ENCODE measurements at regions not wholly inside any gene's neighbourhood (a gene's known extent, or its start where the extent isn't known, plus 50 kb on each side); places are given as distances from the start of the nearest gene placed in this dataset.
"Not testable (repeated sequence)": the region's sequence is repeated elsewhere in the genome, so short reads cannot be mapped to it uniquely, and the experiment has no call there.

DNA sequence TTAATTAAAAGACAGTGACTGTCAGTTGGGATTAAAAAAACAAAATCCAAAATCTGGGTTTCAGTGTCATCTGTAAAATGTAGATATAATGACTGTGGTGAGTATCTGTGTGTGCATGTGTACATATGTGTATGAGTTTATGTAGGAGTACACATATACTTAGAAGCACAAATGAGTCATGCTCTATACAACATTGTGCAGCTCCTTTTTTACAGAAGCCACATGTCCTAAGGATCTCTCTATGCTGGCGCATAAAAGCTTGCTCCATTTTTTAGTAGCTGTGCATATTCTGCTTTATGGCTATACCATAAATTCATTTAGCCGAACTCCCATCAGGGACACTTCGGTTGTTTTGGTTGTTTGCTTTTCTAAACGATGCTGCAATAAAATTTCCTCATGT is 125.2 kb upstream of the EEF2KMT start:
- Histone ChIP-seq H3K4me1 (ENCODE audit: insufficient read depth, low read length) (no peaks in the 10 kb centered on the region), H3K4me3 (ENCODE audit: low read length in 2 of 2) (no peak overlapping the region), H3K27me3 (ENCODE audit: insufficient read depth, low read length) (no peaks in the 10 kb centered on the region), H3K27ac (ENCODE audit: low read depth, low read length) (no peak overlapping the region), H3K9me3 (ENCODE audit: control insufficient read depth in 1 of 2, low read length in 2 of 2) (no peaks in the 10 kb centered on the region), H3K36me3 (ENCODE audit: insufficient read depth, low read length) (no peaks in the 10 kb centered on the region)
- Mint-ChIP-seq H3K9me3 (no peaks in the 10 kb centered on the region), H3K27ac (no peak overlapping the region), H3K27me3 (peaks cover 16 to 24% of the 10 kb centered on the region in 2 donors), H3K4me1 (no peaks in the 10 kb centered on the region), H3K36me3 (no peaks in the 10 kb centered on the region), H3K4me3 (no peak overlapping the region)
- ChIA-PET CTCF (ENCODE audit: partially characterized antibody) (interaction anchor here (1.0 kb wide), 1 partner anchor 14 kb away, joined by 3 read pairs; no protein-coding TSS in a partner anchor), POLR2A (ENCODE audit: partially characterized antibody) (no interaction called here)
- intact Hi-C loops (cut with micrococcal nuclease): no loop called here
- no peak for DNase-seq

DNA sequence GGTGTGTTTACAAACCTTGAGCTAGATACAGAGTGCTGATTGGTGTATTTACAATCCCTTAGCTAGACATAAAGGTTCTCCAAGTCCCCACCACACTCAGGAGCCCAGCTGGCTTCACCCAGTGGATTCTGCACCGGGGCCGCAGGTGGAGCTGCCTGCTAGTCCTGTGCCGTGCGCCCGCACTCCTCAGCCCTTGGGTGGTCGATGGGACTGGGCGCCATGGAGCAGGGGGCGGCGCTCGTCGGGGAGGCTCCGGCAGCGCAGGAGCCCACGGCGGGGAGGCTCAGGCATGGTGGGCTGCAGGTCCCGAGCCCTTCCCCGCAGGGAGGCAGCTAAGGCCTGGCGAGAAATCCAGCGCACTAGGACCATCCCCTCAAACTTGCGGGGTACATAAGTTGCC is 124.2 kb upstream of the EEF2KMT start:
- H3K4me1 Mint-ChIP-seq; POLR2A ChIA-PET (ENCODE audit: partially characterized antibody); H3K36me3 ChIP-seq (ENCODE audit: insufficient read depth, low read length); H3K4me3 ChIP-seq (ENCODE audit: low read length in 2 of 2); H3K9me3 Mint-ChIP-seq; H3K36me3 Mint-ChIP-seq; H3K9me3 ChIP-seq (ENCODE audit: control insufficient read depth in 1 of 2, low read length in 2 of 2); H3K27ac ChIP-seq (ENCODE audit: low read depth, low read length); intact Hi-C loops (cut with micrococcal nuclease); H3K4me1 ChIP-seq (ENCODE audit: insufficient read depth, low read length); H3K4me3 Mint-ChIP-seq; DNase-seq; H3K27ac Mint-ChIP-seq; H3K27me3 ChIP-seq (ENCODE audit: insufficient read depth, low read length): not testable (repeated sequence)
- peaks cover 20 to 30% of the 10 kb centered on the region in 2 donors for H3K27me3 Mint-ChIP-seq
- CTCF ChIA-PET (ENCODE audit: partially characterized antibody): interaction anchor here (0.8 to 1.0 kb wide), 2 partner anchors 14 to 15 kb away, joined by 3 to 4 read pairs; no protein-coding TSS in a partner anchor

DNA sequence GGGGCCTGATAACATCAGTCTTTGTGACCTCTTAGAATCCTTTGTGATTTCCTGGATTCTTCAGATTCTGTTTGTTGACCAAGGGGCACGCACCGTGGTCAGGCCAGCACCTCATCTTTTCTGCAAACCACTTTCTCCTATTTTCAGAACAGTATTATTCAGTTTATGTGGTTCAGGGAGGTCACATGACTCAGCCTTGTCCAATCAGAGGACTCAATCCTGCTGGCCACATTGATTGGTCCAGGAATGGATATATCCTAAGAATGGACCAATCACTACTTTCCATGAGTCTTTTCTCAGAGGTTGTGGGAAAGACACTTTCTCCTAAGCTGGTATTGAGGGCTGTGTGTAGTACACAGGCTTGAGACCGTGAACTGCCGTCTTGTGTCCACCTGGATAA is 123.1 kb upstream of the EEF2KMT start:
- CTCF ChIA-PET (ENCODE audit: partially characterized antibody): interaction anchor here (1.1 kb wide), 1 partner anchor 16 kb away, joined by 3 read pairs; no protein-coding TSS in a partner anchor
- no peaks in the 10 kb centered on the region for H3K9me3 Mint-ChIP-seq
- Histone ChIP-seq H3K27ac (ENCODE audit: low read depth, low read length) (no peak overlapping the region), H3K4me1 (ENCODE audit: insufficient read depth, low read length) (no peaks in the 10 kb centered on the region), H3K4me3 (ENCODE audit: low read length in 2 of 2) (no peak overlapping the region), H3K27me3 (ENCODE audit: insufficient read depth, low read length) (no peaks in the 10 kb centered on the region), H3K9me3 (ENCODE audit: control insufficient read depth in 1 of 2, low read length in 2 of 2) (no peaks in the 10 kb centered on the region), H3K36me3 (ENCODE audit: insufficient read depth, low read length) (no peaks in the 10 kb centered on the region)
- H3K27ac Mint-ChIP-seq: no peak overlapping the region
- no peak for DNase-seq
- H3K36me3 Mint-ChIP-seq: no peaks in the 10 kb centered on the region
- POLR2A ChIA-PET (ENCODE audit: partially characterized antibody): no interaction called here
- H3K27me3 Mint-ChIP-seq: peaks cover 22 to 35% of the 10 kb centered on the region in 2 donors
- H3K4me1 Mint-ChIP-seq: no peaks in the 10 kb centered on the region
- no peak overlapping the region for H3K4me3 Mint-ChIP-seq
- intact Hi-C loops (cut with micrococcal nuclease): no loop called here

DNA sequence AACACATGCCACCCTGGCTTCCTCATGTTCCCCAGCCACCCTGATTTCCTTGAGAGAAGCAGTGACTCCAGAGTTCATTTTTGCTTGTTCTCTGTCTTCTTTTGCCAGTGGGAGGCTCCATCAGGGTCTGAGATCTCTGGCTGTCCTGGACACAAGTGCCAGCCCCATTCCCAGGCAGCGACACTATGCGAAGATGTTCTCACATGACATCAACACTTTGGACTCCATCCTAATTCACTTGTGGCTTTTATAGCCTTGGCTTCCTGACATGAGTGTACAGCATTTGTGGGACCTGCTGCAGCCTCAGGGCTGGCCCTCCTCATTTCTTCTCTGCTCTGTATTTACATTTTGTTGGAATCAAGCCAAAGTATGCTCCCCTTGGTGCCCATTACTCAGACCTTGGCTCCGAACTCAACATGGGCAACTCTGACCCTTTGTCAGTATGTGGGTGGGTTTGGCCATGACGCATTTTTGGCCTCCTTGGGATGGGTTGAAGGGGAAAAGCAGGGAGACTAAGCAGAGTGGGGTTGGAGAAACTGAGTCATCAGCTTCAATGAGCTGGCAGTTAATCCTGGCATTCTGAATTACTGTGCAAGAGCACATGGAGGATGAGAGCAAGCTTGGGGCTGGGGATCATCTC is 119.0 kb upstream of the EEF2KMT start:
- H3K9me3 ChIP-seq (ENCODE audit: control insufficient read depth in 1 of 2, low read length in 2 of 2): no peaks in the 10 kb centered on the region
- H3K27me3 Mint-ChIP-seq: peaks cover 22 to 37% of the 10 kb centered on the region in 2 donors
- ChIA-PET POLR2A (ENCODE audit: partially characterized antibody) (no interaction called here), CTCF (ENCODE audit: partially characterized antibody) (no interaction called here)
- no peaks in the 10 kb centered on the region for H3K4me1 ChIP-seq (ENCODE audit: insufficient read depth, low read length)
- H3K36me3 ChIP-seq (ENCODE audit: insufficient read depth, low read length): no peaks in the 10 kb centered on the region
- H3K36me3 Mint-ChIP-seq: no peaks in the 10 kb centered on the region
- H3K4me3 ChIP-seq (ENCODE audit: low read length in 2 of 2): no peak overlapping the region
- H3K4me3 Mint-ChIP-seq: no peak overlapping the region
- H3K27me3 ChIP-seq (ENCODE audit: insufficient read depth, low read length): no peaks in the 10 kb centered on the region
- H3K27ac ChIP-seq (ENCODE audit: low read depth, low read length): no peak overlapping the region
- DNase-seq: no peak
- intact Hi-C loops (cut with micrococcal nuclease): no loop called here
- no peaks in the 10 kb centered on the region for H3K4me1 Mint-ChIP-seq
- peaks cover 0 to 6% (median 4%) of the 10 kb centered on the region in 8 donors for H3K9me3 Mint-ChIP-seq
- no peak overlapping the region for H3K27ac Mint-ChIP-seq

- POLR2A ChIA-PET (ENCODE audit: partially characterized antibody): no interaction called here
- Histone ChIP-seq H3K4me3 (ENCODE audit: low read length in 2 of 2) (no peak overlapping the region), H3K27me3 (ENCODE audit: insufficient read depth, low read length) (no peaks in the 10 kb centered on the region), H3K27ac (ENCODE audit: low read depth, low read length) (no peak overlapping the region), H3K4me1 (ENCODE audit: insufficient read depth, low read length) (no peaks in the 10 kb centered on the region), H3K36me3 (ENCODE audit: insufficient read depth, low read length) (no peaks in the 10 kb centered on the region), H3K9me3 (ENCODE audit: control insufficient read depth in 1 of 2, low read length in 2 of 2) (no peaks in the 10 kb centered on the region)
- H3K4me1 Mint-ChIP-seq: no peaks in the 10 kb centered on the region
- H3K4me3 Mint-ChIP-seq: no peak overlapping the region
- H3K9me3 Mint-ChIP-seq: peaks cover 0 to 6% (median 4%) of the 10 kb centered on the region in 8 donors
- no peak overlapping the region for H3K27ac Mint-ChIP-seq
- CTCF ChIA-PET (ENCODE audit: partially characterized antibody): no interaction called here
- H3K27me3 Mint-ChIP-seq: peaks cover 22 to 34% of the 10 kb centered on the region in 2 donors
- no peak for DNase-seq
- H3K36me3 Mint-ChIP-seq: no peaks in the 10 kb centered on the region
- intact Hi-C loops (cut with micrococcal nuclease): no loop called here
Observed at GRCh38 chr16:5215901-5216300, 118.3 kb upstream of the EEF2KMT start.

DNA sequence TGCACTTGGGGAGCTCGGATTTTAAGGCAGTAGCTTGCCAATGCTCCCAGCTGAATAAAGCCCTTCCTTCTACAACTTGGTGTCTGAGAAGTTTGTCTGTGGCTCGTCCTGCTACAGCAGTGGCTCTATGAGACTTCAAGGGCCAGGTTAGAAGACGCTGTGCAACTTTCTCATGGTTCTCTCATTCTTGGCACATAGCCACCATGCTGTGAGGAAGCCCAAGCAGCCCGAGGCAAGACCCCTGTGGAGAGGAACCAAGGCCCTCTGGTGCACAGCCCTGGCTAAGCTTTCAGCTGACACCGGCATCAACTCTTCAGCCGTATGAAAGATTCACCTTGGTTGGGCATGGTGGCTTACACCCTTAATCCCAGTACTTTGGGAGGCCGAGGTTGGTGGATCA is 116.9 kb upstream of the EEF2KMT start:
- no peak for DNase-seq
- no peaks in the 10 kb centered on the region for H3K4me1 Mint-ChIP-seq
- peaks cover 0 to 6% (median 4%) of the 10 kb centered on the region in 8 donors for H3K9me3 Mint-ChIP-seq
- H3K4me3 Mint-ChIP-seq: no peak overlapping the region
- ChIA-PET CTCF (ENCODE audit: partially characterized antibody) (no interaction called here), POLR2A (ENCODE audit: partially characterized antibody) (no interaction called here)
- no peaks in the 10 kb centered on the region for H3K36me3 Mint-ChIP-seq
- no peak overlapping the region for H3K27ac ChIP-seq (ENCODE audit: low read depth, low read length)
- no peaks in the 10 kb centered on the region for H3K4me1 ChIP-seq (ENCODE audit: insufficient read depth, low read length)
- no peak overlapping the region for H3K4me3 ChIP-seq (ENCODE audit: low read length in 2 of 2)
- intact Hi-C loops (cut with micrococcal nuclease): no loop called here
- H3K36me3 ChIP-seq (ENCODE audit: insufficient read depth, low read length): no peaks in the 10 kb centered on the region
- no peak overlapping the region for H3K27ac Mint-ChIP-seq
- H3K27me3 Mint-ChIP-seq: peaks cover 22 to 34% of the 10 kb centered on the region in 2 donors
- H3K9me3 ChIP-seq (ENCODE audit: control insufficient read depth in 1 of 2, low read length in 2 of 2): no peaks in the 10 kb centered on the region
- no peaks in the 10 kb centered on the region for H3K27me3 ChIP-seq (ENCODE audit: insufficient read depth, low read length)

GRCh38 chr16:5212501-5212900 is 114.9 kb upstream of the EEF2KMT start:
- peaks cover 19 to 29% of the 10 kb centered on the region in 2 donors for H3K27me3 Mint-ChIP-seq
- DNase-seq; H3K9me3 Mint-ChIP-seq; H3K27me3 ChIP-seq (ENCODE audit: insufficient read depth, low read length); CTCF ChIA-PET (ENCODE audit: partially characterized antibody); H3K36me3 ChIP-seq (ENCODE audit: insufficient read depth, low read length); H3K27ac Mint-ChIP-seq; H3K9me3 ChIP-seq (ENCODE audit: control insufficient read depth in 1 of 2, low read length in 2 of 2); H3K27ac ChIP-seq (ENCODE audit: low read depth, low read length); H3K4me1 Mint-ChIP-seq; H3K4me1 ChIP-seq (ENCODE audit: insufficient read depth, low read length); POLR2A ChIA-PET (ENCODE audit: partially characterized antibody); H3K36me3 Mint-ChIP-seq; intact Hi-C loops (cut with micrococcal nuclease); H3K4me3 ChIP-seq (ENCODE audit: low read length in 2 of 2); H3K4me3 Mint-ChIP-seq: not testable (repeated sequence)

Data from CD4-positive, alpha-beta memory T cell (primary cell).